ENCODE measurements at regions not wholly inside any gene's neighbourhood (a gene's known extent, or its start where the extent isn't known, plus 50 kb on each side); places are given as distances from the start of the nearest gene placed in this dataset.
"Not testable (repeated sequence)": the region's sequence is repeated elsewhere in the genome, so short reads cannot be mapped to it uniquely, and the experiment has no call there.

DNA sequence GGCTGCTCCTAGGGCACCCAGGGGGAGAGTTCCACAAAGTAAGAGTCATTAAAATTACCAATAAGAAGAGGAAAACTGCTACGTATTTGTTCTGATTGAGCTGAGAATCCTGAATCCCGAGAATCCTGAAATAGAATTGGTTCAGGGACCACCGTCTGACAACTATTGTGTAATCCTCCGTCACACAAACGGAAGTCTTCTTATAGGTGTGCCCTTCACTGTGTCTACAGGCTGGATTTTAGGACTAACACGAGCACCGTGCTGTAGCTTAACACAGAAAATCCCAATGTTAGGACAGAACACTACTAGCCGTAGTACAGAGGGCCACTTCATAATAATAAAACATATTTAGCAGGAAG lies 50.6 kb upstream of the RNF182 start:
- ChIA-PET POLR2A (no interaction called here), CTCF (interaction anchor here (0.5 to 1.6 kb wide), 12 partner anchors 12 to 268 kb away, joined by 3 to 11 read pairs (median 4); no protein-coding TSS in a partner anchor)
- no peak overlapping the region for H3K27ac Mint-ChIP-seq
- H3K9me3 Mint-ChIP-seq (ENCODE audit: low read depth): no peaks in the 10 kb centered on the region
- peaks cover 8% of the 10 kb centered on the region for H3K4me1 Mint-ChIP-seq
- intact Hi-C loops (cut with DNase I, micrococcal nuclease): no loop called here
- H3K4me3 Mint-ChIP-seq: peak overlapping the region; percentile 54
- peaks cover under 1% of the 10 kb centered on the region for H3K27me3 Mint-ChIP-seq
- no peaks in the 10 kb centered on the region for H3K36me3 Mint-ChIP-seq (ENCODE audit: low read depth)
- DNase-seq: no peak
- ATAC-seq: no peak

- DNase-seq (peak; percentile 79), ATAC-seq (peak; percentile 85)
- Mint-ChIP-seq H3K9me3 (ENCODE audit: low read depth) (no peaks in the 10 kb centered on the region), H3K4me3 (peak overlapping the region; percentile 54), H3K27ac (peak overlapping the region; percentile 44), H3K36me3 (ENCODE audit: low read depth) (no peaks in the 10 kb centered on the region), H3K27me3 (no peaks in the 10 kb centered on the region), H3K4me1 (peaks cover 8% of the 10 kb centered on the region)
- POLR2A ChIA-PET: no interaction called here
- intact Hi-C loops (cut with DNase I, micrococcal nuclease): no loop called here
- CTCF ChIA-PET: interaction anchor here (0.5 to 1.6 kb wide), 11 partner anchors 12 to 269 kb away, joined by 3 to 11 read pairs (median 4); no protein-coding TSS in a partner anchor
These were observed 51.2 kb upstream of the RNF182 start for GRCh38 chr6:13873288-13874190.

GRCh38 chr6:13872681-13873080 lies 52.1 kb upstream of the RNF182 start:
- CTCF ChIA-PET: no interaction called here
- DNase-seq: no peak
- Mint-ChIP-seq H3K4me1 (peaks cover 8% of the 10 kb centered on the region), H3K36me3 (ENCODE audit: low read depth) (no peaks in the 10 kb centered on the region), H3K9me3 (ENCODE audit: low read depth) (no peaks in the 10 kb centered on the region), H3K27me3 (no peaks in the 10 kb centered on the region), H3K4me3 (peak overlapping the region; percentile 54), H3K27ac (no peak overlapping the region)
- POLR2A ChIA-PET: no interaction called here
- no peak for ATAC-seq
- intact Hi-C loops (cut with DNase I, micrococcal nuclease): no loop called here

- H3K9me3 Mint-ChIP-seq (ENCODE audit: low read depth); DNase-seq; H3K36me3 Mint-ChIP-seq (ENCODE audit: low read depth); H3K27me3 Mint-ChIP-seq; POLR2A ChIA-PET; H3K4me1 Mint-ChIP-seq; H3K27ac Mint-ChIP-seq; ATAC-seq; H3K4me3 Mint-ChIP-seq; intact Hi-C loops (cut with DNase I, micrococcal nuclease): not testable (repeated sequence)
- CTCF ChIA-PET: interaction anchor here (3.2 kb wide), 1 partner anchor 12 kb away, joined by 8 read pairs; no protein-coding TSS in a partner anchor
These were observed 52.7 kb upstream of the RNF182 start for GRCh38 chr6:13872006-13872405.

- H3K36me3 Mint-ChIP-seq (ENCODE audit: low read depth): no peaks in the 10 kb centered on the region
- H3K4me1 Mint-ChIP-seq: peaks cover 8% of the 10 kb centered on the region
- no peak for DNase-seq
- ChIA-PET CTCF (interaction anchor here (0.6 to 3.2 kb wide), 6 partner anchors 11 to 160 kb away, joined by 3 to 8 read pairs (median 4); no protein-coding TSS in a partner anchor), POLR2A (no interaction called here)
- ATAC-seq: no peak
- intact Hi-C loops (cut with DNase I, micrococcal nuclease): no loop called here
- no peak overlapping the region for H3K27ac Mint-ChIP-seq
- H3K27me3 Mint-ChIP-seq: peaks cover 6% of the 10 kb centered on the region
- H3K4me3 Mint-ChIP-seq: no peak overlapping the region
- H3K9me3 Mint-ChIP-seq (ENCODE audit: low read depth): no peaks in the 10 kb centered on the region
These were observed 54.4 kb upstream of the RNF182 start for GRCh38 chr6:13870214-13870830.

DNA sequence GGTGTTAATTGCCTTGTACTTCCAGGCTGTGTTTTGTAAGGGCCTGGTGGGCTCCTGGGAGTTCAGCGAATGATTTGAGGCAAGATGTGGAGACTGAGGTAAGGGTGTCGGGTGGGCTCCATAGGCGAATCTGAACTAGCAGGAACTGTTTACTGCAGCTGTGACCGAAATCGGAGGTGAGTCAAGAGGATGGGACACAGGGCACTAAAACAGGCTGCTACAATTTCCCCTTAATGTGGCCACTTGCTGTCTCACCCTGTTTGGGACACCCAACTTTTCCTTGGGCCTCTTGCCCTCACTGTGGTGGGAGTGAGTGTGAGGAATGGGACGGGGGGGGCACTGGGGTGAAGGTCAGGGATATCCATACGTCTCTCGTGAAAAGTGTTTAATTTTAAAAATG lies 53.9 kb upstream of the MCUR1 start:
- intact Hi-C loops (cut with DNase I, micrococcal nuclease): no loop called here
- DNase-seq (no peak), ATAC-seq (no peak)
- H3K27me3 Mint-ChIP-seq: peaks cover 16% of the 10 kb centered on the region
- H3K4me3 Mint-ChIP-seq: no peak overlapping the region
- ChIA-PET CTCF (no interaction called here), POLR2A (no interaction called here)
- no peaks in the 10 kb centered on the region for H3K9me3 Mint-ChIP-seq (ENCODE audit: low read depth)
- peaks cover 4% of the 10 kb centered on the region for H3K4me1 Mint-ChIP-seq
- H3K36me3 Mint-ChIP-seq (ENCODE audit: low read depth): no peaks in the 10 kb centered on the region
- H3K27ac Mint-ChIP-seq: no peak overlapping the region

DNA sequence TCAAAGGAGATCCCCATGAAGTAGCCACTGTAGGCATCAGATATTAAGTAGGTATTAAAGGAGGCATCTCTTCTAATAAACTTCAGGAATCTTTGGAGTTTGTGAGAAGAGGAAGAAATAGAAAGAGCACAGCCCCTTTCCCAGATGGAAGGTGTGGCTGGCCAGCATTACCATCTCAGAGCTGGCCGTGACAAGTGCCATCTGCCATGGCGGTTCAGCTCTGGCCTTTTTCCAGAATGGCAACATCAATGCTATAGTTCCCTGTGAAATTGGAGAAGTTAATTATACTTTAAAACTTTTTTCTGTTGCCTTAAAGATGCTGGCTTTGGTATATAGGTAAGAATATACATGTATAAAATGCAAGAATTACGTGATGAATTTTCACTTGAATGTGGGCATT lies 51.9 kb upstream of the MCUR1 start:
- POLR2A ChIA-PET: no interaction called here
- intact Hi-C loops (cut with DNase I, micrococcal nuclease): no loop called here

DNA sequence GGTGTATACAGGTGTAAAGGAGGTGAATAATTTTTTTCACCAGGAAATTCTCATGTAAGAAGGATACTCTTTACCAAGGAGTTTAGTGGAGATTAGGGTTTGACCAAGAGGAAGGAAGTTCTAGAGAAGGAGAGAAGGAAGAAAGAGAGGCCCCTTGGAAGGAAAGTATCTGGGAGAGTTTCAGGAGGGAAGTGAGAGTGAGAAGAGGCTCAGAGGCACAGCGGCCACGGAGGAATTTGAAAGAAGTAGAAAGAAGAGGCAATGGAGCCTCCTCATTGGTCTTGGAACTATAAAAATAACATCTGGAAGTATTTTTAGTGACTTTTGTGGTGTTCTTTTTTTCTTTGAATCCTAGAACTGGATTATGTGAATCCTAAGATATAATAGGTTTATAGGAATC lies 50.8 kb upstream of the MCUR1 start:
- DNase-seq (no peak), ATAC-seq (no peak)
- Mint-ChIP-seq H3K4me1 (peaks cover 3% of the 10 kb centered on the region), H3K9me3 (ENCODE audit: low read depth) (no peaks in the 10 kb centered on the region), H3K27me3 (peaks cover 35% of the 10 kb centered on the region), H3K4me3 (no peak overlapping the region), H3K36me3 (ENCODE audit: low read depth) (no peaks in the 10 kb centered on the region), H3K27ac (no peak overlapping the region)
- ChIA-PET CTCF (no interaction called here), POLR2A (no interaction called here)
- intact Hi-C loops (cut with DNase I, micrococcal nuclease): no loop called here

More for the DNA sequence above, 51.9 kb upstream of the MCUR1 start:
- Mint-ChIP-seq H3K27me3 (peaks cover 24% of the 10 kb centered on the region), H3K4me1 (no peaks in the 10 kb centered on the region), H3K9me3 (ENCODE audit: low read depth) (no peaks in the 10 kb centered on the region), H3K36me3 (ENCODE audit: low read depth) (no peaks in the 10 kb centered on the region), H3K27ac (no peak overlapping the region), H3K4me3 (no peak overlapping the region)
- ATAC-seq (no peak), DNase-seq (no peak)
- CTCF ChIA-PET: no interaction called here

- intact Hi-C loops (cut with DNase I, micrococcal nuclease): not testable (repeated sequence)
These were observed 50.3 kb upstream of the MCUR1 start for GRCh38 chr6:13864669-13865068.

More at GRCh38 chr6:13864669-13865068, 50.3 kb upstream of the MCUR1 start:
- H3K27ac Mint-ChIP-seq; POLR2A ChIA-PET; CTCF ChIA-PET; DNase-seq; H3K36me3 Mint-ChIP-seq (ENCODE audit: low read depth); H3K9me3 Mint-ChIP-seq (ENCODE audit: low read depth); ATAC-seq; H3K4me3 Mint-ChIP-seq; H3K4me1 Mint-ChIP-seq: not testable (repeated sequence)
- peaks cover 35% of the 10 kb centered on the region for H3K27me3 Mint-ChIP-seq

Measured in activated CD4-positive, alpha-beta T cell treated with anti-CD3 and anti-CD28 coated beads for 36 hours (primary cell).